Thymus (tissue), 11 donors: ENCODE measurements at regions not wholly inside any gene's neighbourhood (a gene's known extent, or its start where the extent isn't known, plus 50 kb on each side); places are given as distances from the start of the nearest gene placed in this dataset.

Source experiments
- DNase-seq, 9 donors: peaks; one replicate each; pipeline ENCODE4 v3.0.0-alpha.2; 2013; ENCODE audit warnings: low spot score in 9 of 9, low read depth in 6 of 9, missing footprints in 1 of 9
- H3K27ac ChIP-seq, 2 donors: one replicate each; pipeline ENCODE4 v1.5.1; 2013; ENCODE audit warnings: control low read depth in 1 of 2, low read depth in 1 of 2, low read length in 1 of 2, mild to moderate bottlenecking in 1 of 2, moderate library complexity in 1 of 2
- H3K27me3 ChIP-seq, 2 donors: one replicate each; pipeline ENCODE4 v1.5.1; 2013; ENCODE audit warnings: low read length in 1 of 2; ENCODE audit not compliant: control insufficient read depth in 2 of 2, insufficient read depth in 1 of 2
- H3K36me3 ChIP-seq, 2 donors: one replicate each; pipeline ENCODE4 v1.5.1; 2013; ENCODE audit warnings: low read length in 1 of 2, mild to moderate bottlenecking in 1 of 2, moderate library complexity in 1 of 2; ENCODE audit not compliant: control insufficient read depth in 2 of 2, insufficient read depth in 2 of 2
- H3K4me1 ChIP-seq, 2 donors: one replicate each; pipeline ENCODE4 v1.5.1; 2013; ENCODE audit warnings: low read length in 2 of 2; ENCODE audit not compliant: control insufficient read depth in 2 of 2, insufficient read depth in 2 of 2
- H3K4me3 ChIP-seq, 2 donors: one replicate each; pipeline ENCODE4 v1.5.1; 2013; ENCODE audit warnings: low read length in 2 of 2, control low read depth in 1 of 2, mild to moderate bottlenecking in 1 of 2
- H3K9me3 ChIP-seq, 2 donors: one replicate each; pipeline ENCODE4 v1.5.1; 2013; ENCODE audit warnings: low read length in 1 of 2, mild to moderate bottlenecking in 1 of 2; ENCODE audit not compliant: control insufficient read depth in 2 of 2, insufficient read depth in 1 of 2
- WGBS: extraction: QIAGEN DNeasy Blood & Tissue Kit; methylation state at CpG from one replicate; pipeline ENCODE4 v1.1.7; 2013; 5-methylcytosine and 5-hydroxymethylcytosine counted together
- donor health status: healthy.

DNA sequence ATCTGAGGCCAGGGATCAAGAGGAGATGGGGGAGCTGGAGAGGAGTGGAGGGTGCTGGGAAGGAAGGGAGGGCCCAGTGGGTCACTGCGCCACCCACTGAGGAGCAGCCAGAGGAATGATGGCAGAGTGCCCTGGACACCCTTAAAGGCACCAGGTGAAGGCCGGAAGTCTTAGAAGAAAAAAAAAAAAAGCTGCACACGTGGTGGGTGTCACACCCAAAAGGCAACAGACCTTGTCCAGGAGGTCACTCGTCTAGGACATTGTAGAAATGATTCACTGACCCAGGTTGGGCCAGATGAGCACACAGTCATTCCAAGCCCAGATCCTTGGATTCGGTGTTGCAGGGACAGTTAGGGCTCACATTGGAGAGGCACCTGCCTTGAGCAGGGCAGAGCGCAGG lies 93.5 kb upstream of the TRIM2 start:
- Histone ChIP-seq H3K4me3 (no peak overlapping the region), H3K27me3 (no peaks in the 10 kb centered on the region), H3K9me3 (no peaks in the 10 kb centered on the region), H3K27ac (no peak overlapping the region), H3K4me1 (peaks cover 42 to 43% of the 10 kb centered on the region in 2 donors), H3K36me3 (no peaks in the 10 kb centered on the region)
- DNase-seq = no peak
- WGBS = 93% methylated on average over 6 of the region's 6 CpGs

DNA sequence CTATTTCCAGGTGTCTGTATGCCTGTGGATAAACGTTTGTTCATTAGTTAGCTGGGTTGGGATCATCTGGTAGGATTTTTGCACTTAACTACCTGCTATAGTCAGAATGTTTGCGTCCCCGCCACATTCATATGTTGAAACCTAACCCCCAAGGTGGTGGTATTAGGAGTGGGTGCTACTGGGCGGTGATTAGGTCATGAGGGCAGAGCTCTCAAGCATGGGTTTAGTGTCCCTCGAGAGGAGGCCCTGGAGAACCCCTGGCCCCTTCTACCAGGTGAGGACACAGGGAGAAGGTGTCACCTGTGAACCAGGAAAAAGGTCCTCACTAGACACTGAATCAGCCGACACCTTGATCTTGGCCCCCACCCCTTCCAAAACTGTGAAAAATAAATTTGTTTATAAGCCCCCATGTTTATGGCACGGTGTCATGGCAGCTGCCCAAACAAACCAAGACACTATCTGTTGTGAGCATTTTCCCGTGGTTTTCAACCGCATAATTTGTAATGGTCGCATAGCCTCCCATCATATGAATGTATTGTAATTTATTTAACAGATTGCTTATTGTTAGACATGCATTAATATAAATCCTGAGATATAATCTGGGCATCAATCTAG lies 92.7 kb upstream of the TRIM2 start:
- H3K27me3 ChIP-seq = no peaks in the 10 kb centered on the region
- peak overlapping the region in 1 of 2 donors; percentile 33 for H3K27ac ChIP-seq
- no peaks in the 10 kb centered on the region for H3K9me3 ChIP-seq
- no peak overlapping the region for H3K4me3 ChIP-seq
- H3K4me1 ChIP-seq = peaks cover 49 to 50% of the 10 kb centered on the region in 2 donors
- no peaks in the 10 kb centered on the region for H3K36me3 ChIP-seq
- DNase-seq = no peak
- 94% methylated on average over 10 of the region's 10 CpGs for WGBS

- DNase-seq = peak in 6 of 9 donors; percentile 44 to 87 (median 64)
- Histone ChIP-seq H3K4me3 (no peak overlapping the region), H3K9me3 (no peaks in the 10 kb centered on the region), H3K36me3 (no peaks in the 10 kb centered on the region), H3K27ac (peak overlapping the region in 1 of 2 donors; percentile 33), H3K27me3 (no peaks in the 10 kb centered on the region), H3K4me1 (peaks cover 51 to 53% of the 10 kb centered on the region in 2 donors)
- WGBS = 25% methylated on average over 10 of the region's 10 CpGs
Observed at GRCh38 chr4:153112041-153112441, 92.2 kb upstream of the TRIM2 start.

GRCh38 chr4:153113061-153113837 lies 91.0 kb upstream of the TRIM2 start:
- H3K9me3 ChIP-seq = no peaks in the 10 kb centered on the region
- no peak overlapping the region for H3K4me3 ChIP-seq
- WGBS = 85% methylated on average over 8 of the region's 8 CpGs
- H3K27ac ChIP-seq = no peak overlapping the region
- no peak for DNase-seq
- peaks cover 51 to 53% of the 10 kb centered on the region in 2 donors for H3K4me1 ChIP-seq
- H3K36me3 ChIP-seq = no peaks in the 10 kb centered on the region
- no peaks in the 10 kb centered on the region for H3K27me3 ChIP-seq

DNA sequence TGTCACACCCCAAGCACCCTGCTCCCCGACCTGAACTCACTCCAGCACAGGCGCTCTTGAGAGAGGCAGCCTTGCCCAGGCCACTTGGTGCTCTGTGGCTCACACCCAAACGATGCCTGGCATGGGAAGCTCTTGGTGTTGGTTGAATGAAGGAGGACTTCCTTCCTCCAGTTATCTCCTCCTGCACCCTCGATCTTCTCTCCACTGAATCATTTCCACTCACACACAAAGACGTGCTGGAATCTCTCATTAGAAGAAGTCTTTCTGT lies 90.5 kb upstream of the TRIM2 start:
- Histone ChIP-seq H3K9me3 (no peaks in the 10 kb centered on the region), H3K4me3 (no peak overlapping the region), H3K36me3 (no peaks in the 10 kb centered on the region), H3K27me3 (no peaks in the 10 kb centered on the region), H3K27ac (no peak overlapping the region), H3K4me1 (peaks cover 51 to 53% of the 10 kb centered on the region in 2 donors)
- no peak for DNase-seq
- WGBS = 50% methylated on average over 5 of the region's 5 CpGs

DNA sequence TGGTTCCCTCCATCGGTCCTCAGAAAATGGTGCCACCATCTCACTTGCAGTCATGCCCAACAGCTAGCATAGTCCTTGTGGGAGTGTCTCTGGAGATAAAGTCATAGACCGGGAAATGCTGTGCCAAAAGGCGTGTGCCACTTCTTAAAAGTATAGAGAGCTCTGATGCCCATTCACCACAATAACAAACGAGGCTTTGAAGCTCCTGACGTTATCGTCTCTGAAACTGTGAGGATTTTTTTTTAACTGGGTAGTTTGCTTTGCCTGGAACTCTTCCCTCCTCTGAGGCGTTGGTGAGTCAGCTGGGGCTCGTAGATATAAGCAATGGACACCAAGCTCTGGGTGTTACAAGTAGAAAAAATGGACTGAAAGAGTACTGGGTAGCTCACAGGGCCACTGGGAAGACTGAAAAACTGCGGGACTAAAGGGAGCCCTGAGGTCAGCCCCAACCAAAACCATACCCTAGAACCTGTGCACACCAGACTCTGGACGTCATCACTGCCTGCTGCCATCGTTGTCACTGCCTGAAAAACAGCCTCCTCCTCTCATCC lies 89.4 kb upstream of the TRIM2 start:
- Histone ChIP-seq H3K4me1 (peaks cover 51 to 53% of the 10 kb centered on the region in 2 donors), H3K4me3 (no peak overlapping the region), H3K27me3 (no peaks in the 10 kb centered on the region), H3K27ac (peak overlapping the region in 1 of 2 donors; percentile 46), H3K36me3 (no peaks in the 10 kb centered on the region), H3K9me3 (no peaks in the 10 kb centered on the region)
- 48% methylated on average over 11 of the region's 11 CpGs for WGBS
- peak in 1 of 9 donors; percentile 68 for DNase-seq

GRCh38 chr4:153115322-153116290 lies 88.6 kb upstream of the TRIM2 start:
- WGBS = 41% methylated on average over 13 of the region's 13 CpGs
- Histone ChIP-seq H3K9me3 (no peaks in the 10 kb centered on the region), H3K36me3 (no peaks in the 10 kb centered on the region), H3K27me3 (no peaks in the 10 kb centered on the region), H3K4me3 (peak overlapping the region in 1 of 2 donors; percentile 18), H3K4me1 (peaks cover 51 to 53% of the 10 kb centered on the region in 2 donors), H3K27ac (peak overlapping the region; percentile 77 to 90)
- peak in 8 of 9 donors; percentile 49 to 90 (median 68) for DNase-seq

DNA sequence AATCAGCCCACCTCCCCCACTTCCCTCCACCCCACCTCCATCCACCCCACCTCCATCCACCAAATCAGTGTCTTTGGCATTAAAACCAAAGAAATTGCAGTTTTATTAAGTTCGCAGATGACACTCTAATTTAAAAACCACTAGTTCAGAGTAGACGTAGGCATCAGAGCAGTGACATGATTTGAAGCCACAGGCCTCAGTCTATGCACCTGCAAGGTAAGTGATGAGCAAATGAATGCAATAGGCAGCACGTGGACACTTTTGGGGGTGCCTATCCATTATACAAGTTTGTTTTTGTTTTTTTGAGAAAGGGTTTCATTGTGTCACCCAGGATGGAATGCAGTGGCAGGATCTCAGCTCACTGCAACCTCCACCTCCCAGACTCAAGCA lies 88.0 kb upstream of the TRIM2 start:
- no peaks in the 10 kb centered on the region for H3K27me3 ChIP-seq
- no peaks in the 10 kb centered on the region for H3K9me3 ChIP-seq
- 13% methylated on average over 3 of the region's 3 CpGs for WGBS
- peaks cover 51 to 53% of the 10 kb centered on the region in 2 donors for H3K4me1 ChIP-seq
- peak overlapping the region in 1 of 2 donors; percentile 18 for H3K4me3 ChIP-seq
- peak in 1 of 9 donors; percentile 54 for DNase-seq
- no peaks in the 10 kb centered on the region for H3K36me3 ChIP-seq
- peak overlapping the region; percentile 77 to 90 for H3K27ac ChIP-seq
